HS-5 (cell line): ENCODE measurements at regions not wholly inside any gene's neighbourhood (a gene's known extent, or its start where the extent isn't known, plus 50 kb on each side); places are given as distances from the start of the nearest gene placed in this dataset.

Experiments used
- DNase-seq: peaks from one replicate; pipeline ENCODE4 v3.0.0-alpha.2; 2012; ENCODE audit warnings: low read depth

- no peak for DNase-seq
Measured at GRCh38 chr20:56957737-56958553, 308.5 kb downstream of the BMP7 start.

GRCh38 chr20:56964901-56965300 is 301.5 kb downstream of the BMP7 start:
- no peak for DNase-seq

GRCh38 chr20:56967916-56968315 is 298.5 kb downstream of the BMP7 start:
- no peak for DNase-seq

GRCh38 chr20:56968376-56969048 is 297.9 kb downstream of the BMP7 start:
- no peak for DNase-seq

GRCh38 chr20:56974499-56975250 is 291.8 kb downstream of the BMP7 start:
- no peak for DNase-seq

GRCh38 chr20:56975838-56976237 is 290.6 kb downstream of the BMP7 start:
- no peak for DNase-seq

- DNase-seq = no peak
Measured at GRCh38 chr20:56976336-56976735, 290.1 kb downstream of the BMP7 start.

GRCh38 chr20:56978475-56978874 is 288.0 kb downstream of the BMP7 start:
- no peak for DNase-seq

- DNase-seq = no peak
Measured at GRCh38 chr20:56979125-56979524, 287.3 kb downstream of the BMP7 start.

- no peak for DNase-seq
Measured at GRCh38 chr20:56981301-56981700, 285.1 kb downstream of the BMP7 start.

- no peak for DNase-seq
Measured at GRCh38 chr20:56983813-56984212, 282.6 kb downstream of the BMP7 start.

GRCh38 chr20:56985066-56985685 is 281.3 kb downstream of the BMP7 start:
- DNase-seq = no peak

GRCh38 chr20:56986476-56986875 is 280.0 kb downstream of the BMP7 start:
- no peak for DNase-seq

GRCh38 chr20:56986931-56987720 is 279.3 kb downstream of the BMP7 start:
- DNase-seq = no peak

GRCh38 chr20:56987986-56988385 is 278.5 kb downstream of the BMP7 start:
- no peak for DNase-seq

GRCh38 chr20:56988446-56988845 is 278.0 kb downstream of the BMP7 start:
- no peak for DNase-seq

- no peak for DNase-seq
Measured at GRCh38 chr20:56989516-56989915, 276.9 kb downstream of the BMP7 start.

GRCh38 chr20:56993020-56993559 is 273.4 kb downstream of the BMP7 start:
- no peak for DNase-seq

- no peak for DNase-seq
Measured at GRCh38 chr20:56994006-56994405, 272.4 kb downstream of the BMP7 start.

- DNase-seq = no peak
Measured at GRCh38 chr20:56995149-56995548, 271.3 kb downstream of the BMP7 start.

- DNase-seq = no peak
Measured at GRCh38 chr20:56995635-56996075, 270.8 kb downstream of the BMP7 start.
